ENCODE measurements at regions not wholly inside any gene's neighbourhood (a gene's known extent, or its start where the extent isn't known, plus 50 kb on each side); places are given as distances from the start of the nearest gene placed in this dataset.

DNA sequence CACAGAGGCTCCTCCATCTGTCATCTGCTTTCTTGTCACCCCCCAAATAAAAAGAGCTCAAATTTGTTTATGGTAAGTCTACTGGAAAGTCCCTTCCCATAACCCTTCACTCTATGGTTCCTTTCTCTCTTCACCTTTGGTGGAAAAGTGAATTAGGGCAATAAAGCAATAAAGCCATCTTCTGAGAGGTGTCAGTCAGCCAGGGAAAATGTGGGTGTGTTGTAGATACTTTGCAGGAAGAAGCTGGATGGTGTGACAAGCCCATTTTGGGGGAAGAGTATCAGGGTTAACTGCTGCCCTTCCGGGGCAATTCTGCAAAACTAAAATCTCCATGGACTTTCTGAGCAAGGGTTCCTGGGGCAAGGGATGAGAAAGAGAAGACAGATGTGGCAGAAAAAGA is 197.9 kb downstream of the SH3BP4 start:
- Histone ChIP-seq H3K27ac (no peak overlapping the region), H3K9me3 (no peaks in the 10 kb centered on the region)
- intact Hi-C loops (cut with DNase I), result loop anchor here (10.0 kb wide), 1 partner anchor 125 kb away; no protein-coding TSS in a partner anchor

DNA sequence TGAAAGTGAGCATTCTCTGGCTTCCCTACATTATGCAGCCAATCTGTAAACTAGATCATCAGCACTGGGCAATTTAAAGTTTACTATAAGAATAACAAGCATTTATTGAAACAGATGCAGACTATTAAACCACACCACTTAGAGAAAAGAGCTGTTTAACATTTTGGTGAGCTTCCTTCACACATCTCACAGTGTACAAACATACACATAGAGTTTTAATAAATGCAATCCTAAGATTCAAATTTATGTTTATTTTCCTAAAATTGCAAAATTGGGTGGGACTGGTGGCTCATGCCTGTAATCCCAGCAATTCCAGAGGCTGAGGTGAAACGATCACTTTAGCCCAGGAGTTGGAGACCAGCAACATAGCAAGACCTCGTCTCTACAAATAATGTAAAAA is 199.3 kb downstream of the SH3BP4 start:
- DNase-seq, result no peak
- H3K4me3 ChIP-seq, result no peak overlapping the region
- no peak for TF ChIP-seq POLR2A (IDR thresholded peaks at IDR 0.05)
- TF ChIP-seq, protein P1, sequence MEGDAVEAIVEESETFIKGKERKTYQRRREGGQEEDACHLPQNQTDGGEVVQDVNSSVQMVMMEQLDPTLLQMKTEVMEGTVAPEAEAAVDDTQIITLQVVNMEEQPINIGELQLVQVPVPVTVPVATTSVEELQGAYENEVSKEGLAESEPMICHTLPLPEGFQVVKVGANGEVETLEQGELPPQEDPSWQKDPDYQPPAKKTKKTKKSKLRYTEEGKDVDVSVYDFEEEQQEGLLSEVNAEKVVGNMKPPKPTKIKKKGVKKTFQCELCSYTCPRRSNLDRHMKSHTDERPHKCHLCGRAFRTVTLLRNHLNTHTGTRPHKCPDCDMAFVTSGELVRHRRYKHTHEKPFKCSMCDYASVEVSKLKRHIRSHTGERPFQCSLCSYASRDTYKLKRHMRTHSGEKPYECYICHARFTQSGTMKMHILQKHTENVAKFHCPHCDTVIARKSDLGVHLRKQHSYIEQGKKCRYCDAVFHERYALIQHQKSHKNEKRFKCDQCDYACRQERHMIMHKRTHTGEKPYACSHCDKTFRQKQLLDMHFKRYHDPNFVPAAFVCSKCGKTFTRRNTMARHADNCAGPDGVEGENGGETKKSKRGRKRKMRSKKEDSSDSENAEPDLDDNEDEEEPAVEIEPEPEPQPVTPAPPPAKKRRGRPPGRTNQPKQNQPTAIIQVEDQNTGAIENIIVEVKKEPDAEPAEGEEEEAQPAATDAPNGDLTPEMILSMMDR (IDR thresholded peaks at IDR 0.05), result no peak
- WGBS, 2 donors, result 74 to 90% methylated on average over 2 of the region's 2 CpGs
- peaks cover 0 to 45% (median 0%) of the 10 kb centered on the region in 4 donors for H3K27me3 ChIP-seq
- H3K27ac ChIP-seq, result no peak overlapping the region
- intact Hi-C loops (cut with DNase I), result no loop called here
- no peaks in the 10 kb centered on the region for H3K4me1 ChIP-seq
- no peaks in the 10 kb centered on the region for H3K9me3 ChIP-seq
- H3K36me3 ChIP-seq, result no peaks in the 10 kb centered on the region

More for the DNA sequence above, 197.9 kb downstream of the SH3BP4 start:
- H3K27me3 ChIP-seq, result peaks cover 0 to 35% (median 0%) of the 10 kb centered on the region in 4 donors
- no peak for TF ChIP-seq POLR2A (IDR thresholded peaks at IDR 0.05)
- TF ChIP-seq, protein P1 (IDR thresholded peaks at IDR 0.05), result no peak
- H3K4me3 ChIP-seq, result no peak overlapping the region
- 92 to 100% methylated on average over 1 of the region's 1 CpG for WGBS, 2 donors
- H3K36me3 ChIP-seq, result no peaks in the 10 kb centered on the region
- DNase-seq, result no peak
- H3K4me1 ChIP-seq, result no peaks in the 10 kb centered on the region

GRCh38 chr2:235155163-235155562 is 203.3 kb downstream of the SH3BP4 start:
- H3K27ac ChIP-seq, result no peak overlapping the region
- no peaks in the 10 kb centered on the region for H3K4me1 ChIP-seq
- intact Hi-C loops (cut with DNase I), result no loop called here
- no peaks in the 10 kb centered on the region for H3K36me3 ChIP-seq
- H3K27me3 ChIP-seq, result peaks cover 0 to 59% (median 0%) of the 10 kb centered on the region in 4 donors
- no peaks in the 10 kb centered on the region for H3K9me3 ChIP-seq
- 74 to 80% methylated on average over 5 of the region's 5 CpGs for WGBS, 2 donors
- H3K4me3 ChIP-seq, result no peak overlapping the region
- TF ChIP-seq, protein P1 (IDR thresholded peaks at IDR 0.05), result no peak
- TF ChIP-seq POLR2A (IDR thresholded peaks at IDR 0.05), result no peak
- no peak for DNase-seq

DNA sequence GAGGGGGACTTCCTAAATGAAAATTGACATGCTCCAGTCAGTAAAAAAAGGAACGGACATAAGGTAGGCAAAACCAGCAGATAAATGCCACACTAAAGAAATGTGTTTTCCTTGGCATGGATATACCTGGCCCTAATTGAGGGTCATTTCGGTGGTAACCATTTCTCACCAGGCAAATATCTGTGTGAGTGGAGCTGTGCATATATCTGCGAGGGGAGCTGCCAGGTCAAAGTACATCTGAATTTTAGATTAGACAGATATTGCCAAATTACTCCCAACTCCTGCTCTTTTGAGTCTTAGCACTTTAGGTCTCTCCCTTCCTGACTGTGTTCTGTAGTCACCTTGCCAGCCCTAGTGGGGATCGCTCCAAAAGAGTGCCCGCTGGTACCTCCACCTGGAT is 204.2 kb downstream of the SH3BP4 start:
- no peak for DNase-seq
- no peak overlapping the region for H3K27ac ChIP-seq
- no peaks in the 10 kb centered on the region for H3K36me3 ChIP-seq
- TF ChIP-seq POLR2A (IDR thresholded peaks at IDR 0.05), result no peak
- TF ChIP-seq, protein P1 (IDR thresholded peaks at IDR 0.05), result no peak
- intact Hi-C loops (cut with DNase I), result no loop called here
- H3K9me3 ChIP-seq, result no peaks in the 10 kb centered on the region
- no peaks in the 10 kb centered on the region for H3K4me1 ChIP-seq
- WGBS, 2 donors, result 85 to 95% methylated on average over 5 of the region's 5 CpGs
- no peak overlapping the region for H3K4me3 ChIP-seq
- H3K27me3 ChIP-seq, result peaks cover 0 to 51% (median 0%) of the 10 kb centered on the region in 4 donors

GRCh38 chr2:235157746-235158482 is 206.1 kb downstream of the SH3BP4 start:
- Histone ChIP-seq H3K9me3 (no peaks in the 10 kb centered on the region), H3K27me3 (peaks cover 0 to 53% (median 0%) of the 10 kb centered on the region in 4 donors), H3K4me1 (no peaks in the 10 kb centered on the region), H3K36me3 (no peaks in the 10 kb centered on the region), H3K4me3 (no peak overlapping the region), H3K27ac (no peak overlapping the region)
- DNase-seq, result no peak
- TF ChIP-seq, protein P1 (IDR thresholded peaks at IDR 0.05), result no peak
- TF ChIP-seq POLR2A (IDR thresholded peaks at IDR 0.05), result no peak
- intact Hi-C loops (cut with DNase I), result no loop called here
- 73 to 83% methylated on average over 7 to 9 of the region's 9 CpGs for WGBS, 2 donors
